IMR-90 (cell line): ENCODE measurements at regions not wholly inside any gene's neighbourhood (a gene's known extent, or its start where the extent isn't known, plus 50 kb on each side); places are given as distances from the start of the nearest gene placed in this dataset.

Experiments
- POLR2A ChIP-seq: IDR thresholded peaks from 2 replicates; pipeline ENCODE4 v1.6.1; 2012; ENCODE audit warnings: mild to moderate bottlenecking, low read depth, low read length
- RAD21 ChIP-seq: IDR thresholded peaks from 2 replicates; pipeline ENCODE4 v1.6.1; 2012; ENCODE audit warnings: low read length, improper control_type of control experiment
- RFX5 ChIP-seq: IDR thresholded peaks from 2 replicates; pipeline ENCODE4 v1.8.0; 2012; ENCODE audit warnings: low read depth, mild to moderate bottlenecking, low read length, moderate library complexity
- SMC3 ChIP-seq: fragments of 150-350 bp; IDR thresholded peaks from 2 replicates; pipeline ENCODE4 v1.6.1; 2016; ENCODE audit warnings: low read depth, mild to moderate bottlenecking, antibody characterized with exemption, low read length, moderate library complexity
- TF ChIP-seq, protein P1 (sequence below): fragments of 150-350 bp; IDR thresholded peaks from 2 replicates; pipeline ENCODE4 v1.6.1; 2017; ENCODE audit warnings: mild to moderate bottlenecking, antibody characterized with exemption, low read length, low read depth
- TF ChIP-seq, protein P2 (sequence below): conservative IDR thresholded peaks from 2 replicates; pipeline ENCODE4 v1.5.1; 2012; ENCODE audit warnings: mild to moderate bottlenecking, low read depth, low read length, improper control_type of control experiment
- TF ChIP-seq, protein P3 (sequence below): fragments of 150-350 bp; IDR thresholded peaks from 2 replicates; pipeline ENCODE4 v1.6.1; 2016; ENCODE audit warnings: low read depth, mild to moderate bottlenecking, low read length, moderate library complexity, borderline replicate concordance

DNA sequence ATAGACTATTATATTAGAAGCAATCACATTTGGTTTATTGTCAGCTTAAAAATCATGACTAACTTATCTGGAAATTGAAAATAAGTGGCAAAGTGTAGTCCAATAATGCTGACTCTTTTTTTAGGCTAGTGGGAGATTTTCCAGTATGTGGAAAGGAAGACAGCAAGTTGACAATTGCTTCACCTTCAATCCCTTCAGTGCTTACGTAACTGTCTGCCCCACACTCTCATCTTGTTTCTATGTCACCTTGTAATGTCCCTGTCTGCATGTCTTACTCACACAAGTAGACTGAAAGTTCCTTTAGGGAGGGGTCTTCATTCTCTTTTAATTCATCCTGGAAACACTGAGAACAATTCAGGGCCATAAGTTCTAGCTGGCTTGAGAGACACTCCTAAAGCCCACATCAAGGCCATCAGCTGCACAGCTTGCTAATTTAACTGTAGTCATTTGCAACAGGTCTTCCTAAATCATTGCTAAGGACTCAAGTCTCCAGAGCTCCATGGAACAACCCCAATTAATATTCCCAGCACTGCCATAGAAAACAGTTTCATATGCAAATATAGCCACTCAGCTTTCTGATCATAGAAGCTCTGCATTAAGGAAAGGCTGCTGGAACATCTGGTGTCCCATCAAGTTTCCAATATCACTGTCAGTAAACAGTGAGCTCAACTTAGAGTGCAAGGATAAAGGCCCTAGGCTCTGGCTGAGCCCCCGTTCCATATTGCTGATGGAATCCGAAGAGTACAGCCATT lies 230.5 kb downstream of the ETAA1 start:
- TF ChIP-seq, protein P1, sequence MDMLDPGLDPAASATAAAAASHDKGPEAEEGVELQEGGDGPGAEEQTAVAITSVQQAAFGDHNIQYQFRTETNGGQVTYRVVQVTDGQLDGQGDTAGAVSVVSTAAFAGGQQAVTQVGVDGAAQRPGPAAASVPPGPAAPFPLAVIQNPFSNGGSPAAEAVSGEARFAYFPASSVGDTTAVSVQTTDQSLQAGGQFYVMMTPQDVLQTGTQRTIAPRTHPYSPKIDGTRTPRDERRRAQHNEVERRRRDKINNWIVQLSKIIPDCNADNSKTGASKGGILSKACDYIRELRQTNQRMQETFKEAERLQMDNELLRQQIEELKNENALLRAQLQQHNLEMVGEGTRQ = no peak
- TF ChIP-seq, protein P2, sequence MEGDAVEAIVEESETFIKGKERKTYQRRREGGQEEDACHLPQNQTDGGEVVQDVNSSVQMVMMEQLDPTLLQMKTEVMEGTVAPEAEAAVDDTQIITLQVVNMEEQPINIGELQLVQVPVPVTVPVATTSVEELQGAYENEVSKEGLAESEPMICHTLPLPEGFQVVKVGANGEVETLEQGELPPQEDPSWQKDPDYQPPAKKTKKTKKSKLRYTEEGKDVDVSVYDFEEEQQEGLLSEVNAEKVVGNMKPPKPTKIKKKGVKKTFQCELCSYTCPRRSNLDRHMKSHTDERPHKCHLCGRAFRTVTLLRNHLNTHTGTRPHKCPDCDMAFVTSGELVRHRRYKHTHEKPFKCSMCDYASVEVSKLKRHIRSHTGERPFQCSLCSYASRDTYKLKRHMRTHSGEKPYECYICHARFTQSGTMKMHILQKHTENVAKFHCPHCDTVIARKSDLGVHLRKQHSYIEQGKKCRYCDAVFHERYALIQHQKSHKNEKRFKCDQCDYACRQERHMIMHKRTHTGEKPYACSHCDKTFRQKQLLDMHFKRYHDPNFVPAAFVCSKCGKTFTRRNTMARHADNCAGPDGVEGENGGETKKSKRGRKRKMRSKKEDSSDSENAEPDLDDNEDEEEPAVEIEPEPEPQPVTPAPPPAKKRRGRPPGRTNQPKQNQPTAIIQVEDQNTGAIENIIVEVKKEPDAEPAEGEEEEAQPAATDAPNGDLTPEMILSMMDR = no peak
- no peak for TF ChIP-seq POLR2A
- TF ChIP-seq SMC3 = no peak
- TF ChIP-seq, protein P3, sequence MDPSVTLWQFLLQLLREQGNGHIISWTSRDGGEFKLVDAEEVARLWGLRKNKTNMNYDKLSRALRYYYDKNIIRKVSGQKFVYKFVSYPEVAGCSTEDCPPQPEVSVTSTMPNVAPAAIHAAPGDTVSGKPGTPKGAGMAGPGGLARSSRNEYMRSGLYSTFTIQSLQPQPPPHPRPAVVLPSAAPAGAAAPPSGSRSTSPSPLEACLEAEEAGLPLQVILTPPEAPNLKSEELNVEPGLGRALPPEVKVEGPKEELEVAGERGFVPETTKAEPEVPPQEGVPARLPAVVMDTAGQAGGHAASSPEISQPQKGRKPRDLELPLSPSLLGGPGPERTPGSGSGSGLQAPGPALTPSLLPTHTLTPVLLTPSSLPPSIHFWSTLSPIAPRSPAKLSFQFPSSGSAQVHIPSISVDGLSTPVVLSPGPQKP = no peak
- no peak for TF ChIP-seq RAD21
- TF ChIP-seq RFX5 = no peak
